Skin of body (tissue), 1 donor: ENCODE measurements at regions not wholly inside any gene's neighbourhood (a gene's known extent, or its start where the extent isn't known, plus 50 kb on each side); places are given as distances from the start of the nearest gene placed in this dataset.
"Not testable (repeated sequence)": the region's sequence is repeated elsewhere in the genome, so short reads cannot be mapped to it uniquely, and the experiment has no call there.

Source experiments
- DNase-seq: peaks from one replicate; lab custom pipeline; 2025; lab: John Stamatoyannopoulos, UW

DNA sequence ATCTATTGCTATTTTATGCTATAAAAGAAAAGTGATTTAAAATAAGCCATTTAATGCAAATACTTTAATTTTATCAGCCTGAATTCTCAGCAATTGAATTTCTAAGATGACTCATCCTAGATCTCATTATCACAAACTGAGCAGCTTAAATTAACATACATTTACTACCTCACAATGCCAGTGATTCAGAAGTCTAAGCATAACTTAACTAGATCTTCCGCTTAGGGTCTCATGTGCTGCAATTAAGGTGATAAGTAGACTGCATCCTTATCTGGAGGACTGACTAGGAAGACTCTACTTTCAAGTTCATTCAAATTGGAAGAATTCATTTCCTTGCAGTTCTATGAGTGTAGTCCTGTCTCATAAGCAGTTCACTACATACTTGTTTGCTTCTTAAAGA lies 286.6 kb downstream of the COL11A1 start:
- no peak for DNase-seq

DNA sequence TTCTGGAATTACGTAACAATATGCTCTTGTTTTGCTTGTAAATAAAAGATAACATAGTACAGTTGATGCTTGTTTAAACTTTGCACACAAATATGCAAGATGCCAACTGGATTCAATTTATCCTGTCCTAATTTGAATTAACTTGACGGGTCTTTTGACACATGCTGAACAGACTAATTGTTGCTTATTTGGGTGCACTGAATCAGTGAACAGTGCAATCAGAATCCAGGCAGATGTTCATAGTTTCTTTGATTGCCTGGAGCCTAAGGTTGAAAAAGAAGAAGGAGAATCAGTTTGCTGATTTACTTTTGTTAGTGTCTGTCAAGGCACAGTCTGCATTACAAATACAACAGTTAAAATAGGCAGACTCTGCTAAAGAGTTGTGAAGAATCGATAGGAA lies 307.9 kb downstream of the COL11A1 start:
- DNase-seq = no peak

DNA sequence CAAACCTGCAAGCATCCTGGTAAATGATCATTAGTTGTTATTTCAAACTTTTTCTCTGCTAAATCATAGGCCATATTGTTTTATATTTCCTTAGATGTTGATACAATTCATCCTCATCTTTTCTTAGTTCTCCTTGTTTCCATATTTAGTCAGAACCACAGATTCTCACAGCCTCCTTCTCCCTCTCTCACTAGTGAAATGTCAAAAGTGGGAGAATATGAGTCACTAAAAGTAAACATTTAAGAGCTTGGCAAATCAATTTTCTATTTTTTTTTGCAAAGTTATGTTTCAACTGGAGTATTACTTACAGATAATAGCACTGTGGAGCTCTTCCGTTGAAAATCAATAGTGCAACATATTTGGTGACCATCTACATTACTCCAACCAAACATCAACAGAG lies 308.8 kb downstream of the COL11A1 start:
- no peak for DNase-seq

DNA sequence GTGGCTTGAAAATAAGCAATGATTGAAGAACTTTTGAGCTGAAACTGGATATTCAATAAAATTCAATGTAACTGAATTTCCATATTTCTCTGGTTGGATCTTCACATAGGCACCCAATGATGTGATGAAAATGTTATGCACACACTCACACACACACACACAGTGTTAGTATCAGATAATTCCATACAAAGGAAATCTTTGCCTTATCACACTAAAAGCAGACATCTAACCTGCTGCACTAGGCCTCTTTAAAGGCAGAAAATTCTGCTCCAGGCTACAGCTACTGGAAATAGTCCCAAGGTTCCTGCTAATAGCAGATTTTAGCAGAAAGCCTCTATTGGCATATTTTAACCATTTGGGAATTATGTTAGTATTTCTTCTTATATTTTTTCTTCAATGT lies 309.6 kb downstream of the COL11A1 start:
- DNase-seq = no peak

DNA sequence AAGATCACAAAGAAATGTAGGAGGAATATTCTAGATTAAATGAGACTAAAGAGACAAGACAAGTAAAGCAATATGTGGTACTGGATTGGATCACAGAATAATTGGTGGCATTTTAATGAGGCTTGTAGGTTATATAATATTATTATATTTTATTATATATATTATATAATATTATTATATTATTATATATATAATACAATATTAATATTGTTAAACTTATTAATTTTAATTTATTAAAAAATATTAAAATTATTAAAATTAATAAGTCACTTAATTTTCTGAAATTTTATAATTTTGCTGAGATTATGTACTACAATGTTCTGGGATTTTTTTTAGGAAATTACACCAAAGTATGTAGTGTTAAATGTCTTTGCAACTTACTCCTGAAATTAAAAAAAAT lies 311.9 kb downstream of the COL11A1 start:
- no peak for DNase-seq

DNA sequence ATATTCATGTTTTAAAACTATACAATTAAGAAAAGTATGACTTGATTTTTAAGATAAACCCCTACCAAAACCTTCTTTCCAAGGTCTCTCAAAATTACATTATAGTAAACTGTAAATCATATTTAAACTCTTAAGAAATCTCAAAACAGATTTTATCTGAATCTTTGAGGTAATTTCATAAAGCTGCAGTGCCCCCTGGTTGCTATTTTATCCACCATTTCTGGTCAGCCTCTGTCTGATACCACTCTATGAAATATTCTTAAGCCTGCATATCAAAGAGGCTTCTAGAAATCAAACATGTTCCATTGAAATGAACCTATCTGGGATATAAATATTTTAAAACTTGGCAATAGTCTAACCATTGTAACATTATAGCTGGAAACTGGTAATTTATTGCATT lies 317.3 kb downstream of the COL11A1 start:
- no peak for DNase-seq

DNA sequence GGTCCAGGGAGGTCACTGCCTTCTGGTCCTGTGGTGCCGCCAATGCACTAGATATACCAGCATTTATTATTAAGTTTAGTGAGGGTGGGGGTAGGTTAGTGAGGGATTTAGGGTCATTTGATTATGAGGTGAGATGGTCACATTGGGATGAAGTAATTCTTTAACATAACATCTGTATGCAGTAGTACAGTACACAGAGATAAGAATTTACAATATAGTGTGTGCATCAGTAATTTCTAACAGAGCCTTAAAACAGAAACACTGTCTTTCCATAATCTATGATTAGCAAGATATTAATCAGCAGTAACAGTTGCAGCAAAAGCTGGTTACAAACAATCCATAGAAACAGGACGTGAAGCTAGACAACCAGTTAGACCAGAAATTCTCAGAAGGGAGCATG lies 318.4 kb downstream of the COL11A1 start:
- not testable (repeated sequence) for DNase-seq

DNA sequence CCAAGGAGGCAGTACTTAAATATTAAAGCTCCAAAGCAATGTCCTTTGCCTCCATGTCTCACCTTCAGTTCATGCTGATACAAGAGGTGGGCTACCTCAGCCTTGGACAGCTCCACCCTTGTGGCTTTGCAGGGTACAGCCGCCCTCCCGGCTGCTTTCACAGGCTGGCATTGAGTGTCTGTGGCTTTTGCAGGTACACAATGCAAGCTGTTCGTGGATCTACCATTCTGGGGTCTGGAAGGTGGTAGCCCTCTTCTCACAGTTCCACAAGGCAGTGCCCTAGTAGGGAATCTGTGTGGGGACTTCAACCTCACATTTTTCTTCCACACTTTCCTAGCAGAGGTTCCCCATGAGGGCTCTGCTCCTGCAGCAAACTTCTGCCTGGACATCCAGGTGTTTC lies 324.8 kb downstream of the COL11A1 start:
- no peak for DNase-seq

DNA sequence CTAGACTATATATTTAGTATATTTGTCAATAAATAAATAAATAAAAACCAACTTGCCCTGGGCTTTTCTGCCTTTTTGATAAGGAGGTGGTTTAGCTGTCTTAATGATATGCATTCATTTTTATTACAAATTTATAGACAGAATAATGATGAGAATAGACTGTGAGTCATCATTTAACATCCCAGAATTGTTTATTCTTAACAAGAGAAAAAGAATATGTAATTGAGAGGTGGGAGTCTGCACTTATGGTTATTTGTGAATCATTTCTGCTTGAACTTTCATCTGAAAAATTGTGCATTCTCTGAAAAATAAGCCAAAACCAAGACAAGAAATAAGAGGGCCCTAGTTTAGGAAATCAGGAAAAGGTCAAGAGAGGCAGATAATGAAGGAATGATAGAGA lies 326.2 kb downstream of the COL11A1 start:
- DNase-seq = no peak

DNA sequence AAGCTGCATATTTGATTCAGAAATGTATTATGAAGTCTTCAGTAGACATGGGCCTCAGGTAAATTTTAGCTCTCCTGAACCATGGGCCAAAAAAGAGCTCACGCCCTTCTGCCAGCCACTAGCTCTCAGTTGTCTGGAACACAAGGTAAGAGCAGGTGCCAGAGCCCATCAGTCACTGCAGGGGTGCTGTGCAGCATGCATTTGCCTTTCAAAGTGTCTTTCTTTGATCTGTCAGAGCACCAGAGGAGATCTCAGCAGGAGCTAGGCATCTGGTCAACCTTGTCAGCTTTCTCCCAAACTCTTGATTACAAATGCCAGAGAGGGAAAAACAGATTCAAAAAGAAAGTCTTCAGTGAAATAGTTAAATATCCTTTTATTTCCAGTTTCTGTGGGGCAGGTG lies 332.3 kb downstream of the COL11A1 start:
- DNase-seq = no peak

DNA sequence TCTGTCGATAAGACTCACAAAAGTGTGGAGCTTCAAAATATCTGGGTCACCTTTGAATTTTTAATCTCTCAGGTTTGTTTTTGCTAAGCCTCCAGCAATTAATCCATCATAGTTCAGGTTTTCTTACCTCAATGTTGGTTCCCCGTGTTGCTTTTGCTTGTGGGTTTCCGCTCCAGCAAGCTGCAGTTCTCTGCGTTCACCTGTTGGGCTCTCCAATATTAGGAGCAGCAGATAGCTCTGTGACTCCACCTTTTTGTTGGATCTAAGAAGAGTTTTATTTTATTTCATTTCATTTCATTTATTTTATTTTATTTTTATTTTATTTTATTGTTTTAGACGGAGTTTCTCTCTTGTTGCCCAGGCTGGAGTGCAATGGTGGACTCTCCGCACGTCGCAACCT lies 335.5 kb downstream of the COL11A1 start:
- DNase-seq = no peak

DNA sequence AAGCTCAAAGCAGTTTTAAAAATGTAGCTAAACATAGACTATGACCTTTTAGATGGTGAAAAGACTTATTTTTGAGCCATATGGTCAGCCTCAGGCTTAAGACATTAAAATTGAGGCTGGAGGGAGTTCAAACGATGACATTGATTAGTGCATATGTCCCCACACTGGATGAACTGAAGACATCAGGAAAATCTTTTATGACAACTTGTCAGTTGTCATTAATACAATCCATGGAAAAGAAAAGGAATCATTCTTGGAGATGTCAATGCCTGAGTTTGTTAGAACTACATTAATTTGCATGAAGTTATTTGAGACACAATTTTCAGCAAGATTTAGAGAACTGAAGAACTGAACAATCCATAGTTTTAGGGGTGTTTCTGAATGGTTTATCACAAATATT lies 349.9 kb downstream of the COL11A1 start:
- no peak for DNase-seq

DNA sequence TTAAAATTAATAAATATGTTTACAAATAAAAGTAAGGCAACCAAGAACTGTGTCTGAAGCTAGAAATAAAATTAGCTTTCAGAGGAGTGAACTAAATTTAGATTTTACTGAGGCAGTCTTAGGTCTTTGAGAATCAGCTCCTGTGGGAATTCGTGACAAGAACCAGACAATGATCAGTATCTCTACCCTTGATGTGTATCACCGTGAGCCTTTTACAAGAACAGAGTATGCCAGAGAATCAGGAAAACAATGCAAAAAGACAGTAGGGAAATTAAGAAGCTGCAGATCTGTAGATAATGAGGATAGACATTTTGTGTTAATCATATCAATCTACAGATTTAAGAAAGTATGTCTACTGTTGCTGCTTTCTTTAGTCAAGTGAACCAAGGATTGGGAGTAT lies 351.0 kb downstream of the COL11A1 start:
- DNase-seq = no peak

DNA sequence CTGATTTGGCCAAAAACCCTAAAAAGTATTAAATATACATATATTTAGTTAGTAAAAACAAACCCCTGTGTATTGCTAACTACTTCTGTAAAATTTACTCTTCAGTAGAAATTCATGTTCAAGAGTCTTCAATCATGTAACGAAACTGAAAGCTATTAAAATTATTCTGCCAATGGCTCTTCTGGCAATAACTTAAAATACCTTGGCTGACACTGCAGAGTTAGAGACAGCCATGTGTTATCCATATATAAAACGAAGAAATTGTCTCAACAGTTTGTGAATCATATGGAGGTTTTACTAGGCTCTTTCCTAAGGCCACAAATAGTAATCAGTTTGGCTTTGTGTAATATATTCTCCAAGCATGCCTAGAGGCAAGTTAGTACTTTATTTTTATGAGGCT lies 357.2 kb downstream of the COL11A1 start:
- peak; percentile 42 for DNase-seq

DNA sequence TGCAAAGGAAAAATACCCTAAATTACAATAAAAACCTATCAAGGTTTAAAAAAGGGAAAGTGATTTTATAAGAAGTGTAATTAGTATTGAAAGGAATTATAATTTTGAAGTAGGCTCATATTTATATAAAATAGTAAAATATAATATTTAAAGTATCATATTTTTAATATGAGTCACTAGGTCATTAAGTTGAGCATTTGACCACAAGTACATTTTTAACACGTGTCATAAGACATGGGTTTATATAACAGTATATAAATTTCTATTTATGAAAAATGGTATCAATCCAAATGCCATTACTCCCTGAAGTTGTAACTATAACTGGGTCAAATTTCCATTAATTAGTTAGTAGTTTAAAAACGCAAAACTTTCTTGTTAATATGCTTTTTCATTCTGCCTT lies 365.9 kb downstream of the COL11A1 start:
- DNase-seq = no peak

DNA sequence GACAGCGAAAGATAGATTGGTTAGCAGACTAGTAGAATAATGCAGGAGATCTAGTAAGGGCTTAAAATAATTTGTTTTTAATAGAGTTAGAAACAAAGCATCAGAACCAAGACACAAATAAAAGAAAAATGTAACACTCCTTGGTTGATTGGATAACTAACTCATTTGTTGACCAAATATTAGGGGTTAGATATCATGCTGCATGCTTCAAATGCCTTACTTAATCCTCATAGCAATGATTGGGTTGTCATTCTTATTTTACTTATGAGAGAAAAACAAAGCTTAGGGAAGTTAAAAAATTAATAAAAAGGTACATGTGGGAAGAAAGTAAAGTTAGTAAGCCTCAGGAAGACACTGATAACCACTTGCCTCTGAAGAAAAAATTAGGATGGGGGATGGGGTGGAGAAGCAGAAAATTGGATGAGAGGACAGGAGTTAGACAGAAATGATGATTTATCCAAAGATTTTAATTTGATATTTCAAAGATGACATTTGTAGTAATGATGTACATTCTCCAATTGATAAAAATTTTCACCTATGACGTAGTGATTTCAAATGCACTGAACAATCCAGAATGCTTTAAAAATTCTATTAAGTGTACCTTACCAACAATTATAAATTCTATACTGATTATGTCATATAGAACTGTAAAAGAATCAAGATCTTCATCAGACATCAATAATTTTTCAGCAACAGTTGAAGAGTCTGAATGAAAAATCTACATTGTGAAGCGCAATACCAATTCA lies 374.7 kb downstream of the COL11A1 start:
- no peak for DNase-seq

DNA sequence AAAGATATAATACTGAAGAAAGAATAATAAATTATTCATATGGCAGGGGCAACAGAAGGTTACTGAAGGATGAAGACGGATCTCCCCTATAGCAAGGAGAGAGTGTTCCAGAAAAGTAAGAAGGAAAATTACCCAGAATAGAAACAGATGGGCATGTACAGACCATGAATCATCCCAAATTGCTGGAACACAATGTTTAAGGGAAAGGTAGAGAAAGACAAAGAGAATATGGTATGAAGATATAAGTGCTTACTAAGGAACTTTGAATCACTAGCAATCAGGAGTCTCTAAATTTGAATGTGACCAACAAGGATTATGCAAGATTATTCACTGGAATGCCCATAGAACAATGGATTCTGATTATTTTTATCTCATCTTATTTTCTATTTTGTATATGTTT lies 375.4 kb downstream of the COL11A1 start:
- no peak for DNase-seq

DNA sequence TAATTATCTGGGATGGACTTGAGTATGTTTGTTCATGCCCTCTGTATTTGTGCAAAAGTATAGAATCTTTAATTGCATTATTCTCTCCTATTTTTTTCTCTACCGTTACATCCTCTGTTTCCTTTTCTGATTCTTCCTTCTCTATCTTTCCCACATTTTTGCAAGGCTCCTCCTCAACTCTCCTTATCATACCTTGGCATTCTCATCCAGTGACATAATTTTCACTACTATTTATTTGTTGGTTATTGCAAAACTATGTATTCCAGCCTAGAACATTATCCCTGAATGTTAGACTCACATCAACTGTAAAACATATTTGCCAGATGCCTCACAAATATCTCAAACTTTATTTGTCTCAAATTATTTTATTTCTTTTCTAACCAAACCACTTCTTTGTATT lies 381.9 kb downstream of the COL11A1 start:
- no peak for DNase-seq

DNA sequence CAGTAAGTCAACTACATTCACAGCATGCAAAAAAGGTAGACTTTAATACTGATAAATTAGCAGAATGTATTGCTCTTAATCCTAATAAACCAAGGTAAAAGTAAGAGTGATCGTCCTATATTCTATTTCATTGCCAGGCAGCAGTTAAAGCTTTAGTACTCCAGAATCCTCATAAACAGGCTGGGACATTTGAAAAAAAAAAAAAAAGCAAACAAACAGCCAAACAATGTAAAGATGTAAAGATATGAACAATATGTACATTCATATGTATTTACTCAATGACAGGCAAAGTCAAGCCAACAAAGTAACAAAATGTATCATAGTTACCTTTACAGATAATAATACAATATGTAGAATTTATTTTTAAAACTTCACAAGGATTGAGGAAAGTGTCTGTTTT lies 383.6 kb downstream of the COL11A1 start:
- DNase-seq = no peak

DNA sequence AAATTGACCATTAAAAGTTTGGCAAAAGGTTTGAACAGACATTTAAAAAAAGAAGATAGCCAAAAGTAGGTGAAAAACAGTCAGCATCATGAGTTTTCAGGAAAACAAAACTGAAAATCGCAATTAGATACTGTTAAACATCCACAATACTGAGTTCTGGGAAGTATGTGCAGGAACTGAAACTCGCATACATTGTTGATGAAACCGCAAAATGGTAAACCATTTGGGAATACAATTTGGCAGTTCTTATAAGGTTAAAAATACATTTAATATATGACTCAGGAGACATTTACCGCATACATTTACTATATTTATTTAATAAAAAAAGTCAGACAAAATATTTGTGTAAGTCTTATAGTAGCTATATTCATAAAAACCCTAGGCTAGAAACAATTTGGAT lies 393.2 kb downstream of the COL11A1 start:
- no peak for DNase-seq

DNA sequence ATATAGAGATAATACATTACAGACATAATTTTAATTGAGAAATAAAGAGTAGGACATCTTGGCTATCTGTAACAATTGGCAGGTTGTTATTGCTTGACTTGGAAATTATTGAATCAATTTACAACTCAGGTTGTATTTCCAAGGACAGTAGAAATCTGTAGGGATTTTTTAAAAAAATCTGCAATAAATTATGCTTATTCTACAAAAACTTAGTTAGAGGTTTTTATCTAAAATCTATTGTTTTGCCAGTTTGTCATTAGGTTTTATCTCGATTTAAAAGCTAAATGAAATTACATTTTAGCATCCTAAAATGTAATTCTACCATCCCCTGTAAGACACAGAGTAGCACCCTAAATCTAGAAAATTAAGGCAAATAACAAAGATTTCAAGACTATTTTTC lies 408.8 kb downstream of the COL11A1 start:
- DNase-seq = no peak

DNA sequence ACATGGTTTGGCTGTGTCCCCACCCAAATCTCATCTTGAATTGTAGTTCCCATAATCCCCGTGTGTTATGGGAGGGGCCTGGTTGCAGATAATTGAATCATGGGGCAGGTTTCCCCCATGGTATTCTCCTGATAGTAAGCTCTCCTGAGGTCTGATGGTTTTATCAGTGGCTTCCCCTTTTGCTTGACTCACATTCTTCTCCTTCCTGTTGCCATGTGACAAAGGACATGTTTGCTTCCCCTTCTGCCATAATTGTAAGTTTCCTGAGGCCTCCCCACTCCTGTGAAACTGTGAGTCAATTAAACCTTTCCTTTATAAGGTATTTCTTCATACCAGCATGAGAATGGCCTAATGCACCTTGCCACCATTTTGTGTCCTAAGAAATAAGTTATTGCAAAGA lies 415.0 kb downstream of the COL11A1 start:
- no peak for DNase-seq

DNA sequence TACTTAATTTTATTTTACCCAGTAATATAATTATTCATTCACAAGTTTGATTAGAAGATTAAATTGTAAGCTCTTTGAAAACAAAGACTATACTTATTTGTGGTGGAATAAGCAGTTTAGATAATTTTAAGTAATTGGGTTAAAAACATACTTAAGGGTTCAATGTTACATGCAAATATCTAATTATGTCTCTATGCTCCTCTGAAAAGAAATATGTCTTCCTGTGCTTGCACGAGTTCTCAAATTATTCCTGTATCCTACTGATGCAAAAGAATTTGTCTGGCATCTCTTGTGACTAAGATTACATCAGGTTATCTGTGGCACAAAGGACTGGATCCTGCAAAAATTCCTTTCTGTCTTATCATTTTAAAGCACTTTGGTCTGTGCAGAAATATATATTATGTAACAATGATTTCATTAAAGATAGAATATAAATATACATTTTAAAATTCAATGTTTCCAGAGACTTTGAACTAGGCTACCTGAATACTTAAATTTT lies 416.7 kb downstream of the COL11A1 start:
- DNase-seq = no peak

DNA sequence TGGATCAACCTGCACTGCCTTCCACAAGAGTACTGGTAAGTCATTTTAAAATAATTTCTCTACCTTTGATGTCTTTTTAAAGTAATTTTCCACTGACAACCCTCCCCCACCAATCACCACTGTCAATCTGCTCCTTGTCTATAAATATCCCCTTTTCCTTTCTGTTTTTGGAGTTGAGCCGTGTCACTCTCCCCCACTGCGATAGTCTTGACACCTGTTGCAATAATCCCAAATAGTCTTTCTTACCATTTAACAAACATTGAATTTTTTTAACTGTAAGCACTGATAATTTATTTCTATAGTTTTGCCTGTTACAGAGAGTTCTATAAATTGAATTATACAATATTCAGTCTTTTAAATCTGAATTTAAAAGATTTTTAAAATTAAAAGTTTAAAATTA lies 420.9 kb downstream of the COL11A1 start:
- no peak for DNase-seq
